Tibial nerve (tissue), 4 donors: ENCODE measurements at regions not wholly inside any gene's neighbourhood (a gene's known extent, or its start where the extent isn't known, plus 50 kb on each side); places are given as distances from the start of the nearest gene placed in this dataset.
A peak's percentile ranks its signal among the peaks of the same experiment; 100 is the strongest.

Experiments used
- DNase-seq, 2 donors: peaks; one replicate each; pipeline ENCODE4 v3.0.0-alpha.2; 2019; ENCODE audit warnings: low spot score in 2 of 2
- H3K27ac ChIP-seq, 4 donors: fragments of 200-600 bp; sonication (generic) in 3 of 4; one replicate each; pipeline ENCODE4 v1.5.1; 2017 to 2019; ENCODE audit warnings: mild to moderate bottlenecking in 1 of 4
- H3K27me3 ChIP-seq, 2 donors: fragments of 200-600 bp; sonication (generic) in 1 of 2; one replicate each; pipeline versions ENCODE4 v1.5.1 to v1.6.0; 2017 to 2019
- H3K36me3 ChIP-seq, 3 donors: fragments of 200-600 bp; sonication (generic); one replicate each; pipeline ENCODE4 v1.5.1; 2018 to 2019
- H3K4me1 ChIP-seq, 4 donors: fragments of 200-600 bp; sonication (generic) in 3 of 4; one replicate each; pipeline ENCODE4 v1.5.1; 2017 to 2019
- H3K4me3 ChIP-seq, 4 donors: fragments of 200-600 bp; sonication (generic) in 3 of 4; one replicate each; pipeline ENCODE4 v1.5.1; 2017 to 2019; ENCODE audit warnings: mild to moderate bottlenecking in 1 of 4, moderate library complexity in 1 of 4
- H3K9me3 ChIP-seq, 4 donors: fragments of 200-600 bp; sonication (generic) in 3 of 4; one replicate each; pipeline ENCODE4 v1.5.1; 2017 to 2019
- CTCF ChIP-seq, 5 experiments: fragments of 200-600 bp in 3 of 5; fragments of 450-650 bp in 2 of 5; sonication (generic) in 3 of 5; IDR thresholded peaks; one replicate each; pipeline ENCODE4 v1.5.1; 2016 to 2019; ENCODE audit warnings: antibody characterized with exemption in 5 of 5, mild to moderate bottlenecking in 3 of 5, moderate library complexity in 2 of 5
- EP300 ChIP-seq, 2 donors: sonication (generic); formaldehyde crosslinking; IDR thresholded peaks; one replicate each; pipeline ENCODE4 v1.6.1; 2017; ENCODE audit warnings: antibody characterized with exemption in 2 of 2, mild to moderate bottlenecking in 1 of 2
- POLR2A ChIP-seq, 2 donors: fragments of 450-650 bp; IDR thresholded peaks; one replicate each; pipeline ENCODE4 v1.6.1; 2017; ENCODE audit warnings: antibody characterized with exemption in 2 of 2, mild to moderate bottlenecking in 2 of 2, moderate library complexity in 2 of 2
- WGBS, 2 donors: methylation state at CpG; one replicate each; pipeline ENCODE4 v1.1.5; 2018; 5-methylcytosine and 5-hydroxymethylcytosine counted together

GRCh38 chr4:181193131-181193930, 1049.9 kb upstream of the TENM3 start:
- DNase-seq: no peak
- no peaks in the 10 kb centered on the region for H3K36me3 ChIP-seq
- no peaks in the 10 kb centered on the region for H3K27me3 ChIP-seq
- TF ChIP-seq CTCF (IDR thresholded peaks at IDR 0.05) (no peak), EP300 (IDR thresholded peaks at IDR 0.05) (no peak), POLR2A (IDR thresholded peaks at IDR 0.05) (no peak)
- WGBS, 2 donors: 5 to 12% methylated on average over 6 of the region's 6 CpGs
- H3K9me3 ChIP-seq: no peaks in the 10 kb centered on the region
- H3K4me3 ChIP-seq: no peak overlapping the region
- peaks cover 0 to 25% (median 2%) of the 10 kb centered on the region in 4 donors for H3K4me1 ChIP-seq
- H3K27ac ChIP-seq: peak overlapping the region in 2 of 4 donors; percentile 29 to 38

- 34 to 37% methylated on average over 5 of the region's 5 CpGs for WGBS, 2 donors
- no peaks in the 10 kb centered on the region for H3K36me3 ChIP-seq
- no peak overlapping the region for H3K4me3 ChIP-seq
- no peaks in the 10 kb centered on the region for H3K9me3 ChIP-seq
- H3K4me1 ChIP-seq: peaks cover 0 to 25% (median 2%) of the 10 kb centered on the region in 4 donors
- H3K27ac ChIP-seq: peak overlapping the region in 2 of 4 donors; percentile 29 to 38
- H3K27me3 ChIP-seq: no peaks in the 10 kb centered on the region
- DNase-seq: no peak
- TF ChIP-seq POLR2A (IDR thresholded peaks at IDR 0.05): no peak
- TF ChIP-seq EP300 (IDR thresholded peaks at IDR 0.05): no peak
- TF ChIP-seq CTCF (IDR thresholded peaks at IDR 0.05): no peak
Observed at GRCh38 chr4:181194096-181194495, 1049.1 kb upstream of the TENM3 start.

GRCh38 chr4:181200076-181200475, 1043.1 kb upstream of the TENM3 start:
- Histone ChIP-seq H3K27me3 (no peaks in the 10 kb centered on the region), H3K36me3 (no peaks in the 10 kb centered on the region), H3K27ac (no peak overlapping the region), H3K9me3 (no peaks in the 10 kb centered on the region), H3K4me1 (peaks cover 0 to 5% (median 0%) of the 10 kb centered on the region in 4 donors), H3K4me3 (no peak overlapping the region)
- TF ChIP-seq EP300 (IDR thresholded peaks at IDR 0.05) (no peak), CTCF (IDR thresholded peaks at IDR 0.05) (no peak), POLR2A (IDR thresholded peaks at IDR 0.05) (no peak)
- no peak for DNase-seq
- WGBS, 2 donors: 72 to 74% methylated on average over 5 of the region's 5 CpGs

GRCh38 chr4:181202240-181202639, 1041.0 kb upstream of the TENM3 start:
- no peaks in the 10 kb centered on the region for H3K36me3 ChIP-seq
- 39 to 45% methylated on average over 5 of the region's 5 CpGs for WGBS, 2 donors
- DNase-seq: no peak
- TF ChIP-seq POLR2A (IDR thresholded peaks at IDR 0.05) (no peak), EP300 (IDR thresholded peaks at IDR 0.05) (no peak), CTCF (IDR thresholded peaks at IDR 0.05) (no peak)
- no peak overlapping the region for H3K4me3 ChIP-seq
- H3K27ac ChIP-seq: peak overlapping the region in 2 of 4 donors; percentile 29 to 34
- no peaks in the 10 kb centered on the region for H3K27me3 ChIP-seq
- H3K9me3 ChIP-seq: no peaks in the 10 kb centered on the region
- no peaks in the 10 kb centered on the region for H3K4me1 ChIP-seq

- no peaks in the 10 kb centered on the region for H3K27me3 ChIP-seq
- no peaks in the 10 kb centered on the region for H3K4me1 ChIP-seq
- WGBS, 2 donors: 62 to 72% methylated on average over 4 of the region's 4 CpGs
- no peaks in the 10 kb centered on the region for H3K9me3 ChIP-seq
- H3K36me3 ChIP-seq: no peaks in the 10 kb centered on the region
- no peak overlapping the region for H3K27ac ChIP-seq
- no peak for DNase-seq
- no peak overlapping the region for H3K4me3 ChIP-seq
- TF ChIP-seq CTCF (IDR thresholded peaks at IDR 0.05) (no peak), EP300 (IDR thresholded peaks at IDR 0.05) (no peak), POLR2A (IDR thresholded peaks at IDR 0.05) (no peak)
Observed at GRCh38 chr4:181204109-181204508, 1039.1 kb upstream of the TENM3 start.
